Calu3 (cell line): ENCODE measurements at regions not wholly inside any gene's neighbourhood (a gene's known extent, or its start where the extent isn't known, plus 50 kb on each side); places are given as distances from the start of the nearest gene placed in this dataset.

Experiments
- BruUV-seq: library from RNA; stranded (reverse); fragments of 400-500 nt; replicated peaks from 2 replicates; lab custom pipeline; 2021; lab: Mats Ljungman, UMichigan
- CTCF ChIA-PET: fragments of 300-600 bp; sonication (Branson Sonifier 250); formaldehyde crosslinking; loops from one replicate; lab custom pipeline; 2022; ENCODE audit warnings: antibody characterized with exemption; lab: Charles Lee
- DNase-seq: peaks from one replicate; pipeline ENCODE4 v3.0.0; 2022
- H3K27ac Mint-ChIP-seq: one replicate; pipeline ENCODE4 v1.8.0; 2022; ENCODE audit warnings: mixed read lengths; ENCODE audit not compliant: unreplicated experiment
- H3K27me3 Mint-ChIP-seq: one replicate; pipeline ENCODE4 v1.8.0; 2022; ENCODE audit warnings: mixed read lengths; ENCODE audit not compliant: unreplicated experiment
- H3K36me3 Mint-ChIP-seq: one replicate; pipeline ENCODE4 v1.8.0; 2022; ENCODE audit warnings: mild to moderate bottlenecking, moderate library complexity, mixed read lengths; ENCODE audit not compliant: insufficient read depth, unreplicated experiment
- H3K4me1 Mint-ChIP-seq: one replicate; pipeline ENCODE4 v1.8.0; 2022; ENCODE audit warnings: mild to moderate bottlenecking, low read depth, mixed read lengths; ENCODE audit not compliant: unreplicated experiment
- H3K4me3 Mint-ChIP-seq: one replicate; pipeline ENCODE4 v1.8.0; 2022; ENCODE audit warnings: mild to moderate bottlenecking, low read depth, moderate library complexity, mixed read lengths; ENCODE audit not compliant: unreplicated experiment
- H3K9me3 Mint-ChIP-seq: one replicate; pipeline ENCODE4 v1.8.0; 2022; ENCODE audit warnings: low read depth, mixed read lengths; ENCODE audit not compliant: unreplicated experiment
- CTCF ChIP-seq: fragments of 200-600 bp; IDR thresholded peaks from one replicate; pipeline ENCODE4 v1.8.0; 2022; ENCODE audit warnings: antibody characterized with exemption; ENCODE audit not compliant: unreplicated experiment
- intact Hi-C: fragments of 100-400 bp; cut with micrococcal nuclease; formaldehyde crosslinking; loops from one replicate; pipeline ENCODE4 v1.10.0; 2022; ENCODE audit not compliant: unreplicated experiment

- Mint-ChIP-seq H3K27ac (no peak overlapping the region), H3K36me3 (peaks cover 6% of the 10 kb centered on the region), H3K27me3 (peaks cover 10% of the 10 kb centered on the region), H3K4me3 (no peak overlapping the region), H3K4me1 (no peaks in the 10 kb centered on the region), H3K9me3 (no peaks in the 10 kb centered on the region)
- no peak for TF ChIP-seq CTCF
- CTCF ChIA-PET, result no interaction called here
- intact Hi-C loops, result no loop called here
- DNase-seq, result no peak
- no TSS peak for BruUV-seq
Measured at GRCh38 chr9:135269912-135270830, 182.7 kb downstream of the OLFM1 start.

- intact Hi-C loops, result no loop called here
- H3K27me3 Mint-ChIP-seq, result peaks cover 13% of the 10 kb centered on the region
- H3K27ac Mint-ChIP-seq, result no peak overlapping the region
- no peak overlapping the region for H3K4me3 Mint-ChIP-seq
- H3K4me1 Mint-ChIP-seq, result no peaks in the 10 kb centered on the region
- no peak for DNase-seq
- H3K9me3 Mint-ChIP-seq, result no peaks in the 10 kb centered on the region
- TF ChIP-seq CTCF, result no peak
- H3K36me3 Mint-ChIP-seq, result peaks cover 6% of the 10 kb centered on the region
- CTCF ChIA-PET, result interaction anchor here (1.1 kb wide), 1 partner anchor 17 kb away, joined by 4 read pairs; no protein-coding TSS in a partner anchor
- BruUV-seq, result no TSS peak
Measured at GRCh38 chr9:135271425-135271824, 184.0 kb downstream of the OLFM1 start.

GRCh38 chr9:135272608-135273007 is 185.1 kb downstream of the OLFM1 start:
- intact Hi-C loops, result no loop called here
- H3K4me1 Mint-ChIP-seq, result no peaks in the 10 kb centered on the region
- H3K9me3 Mint-ChIP-seq, result no peaks in the 10 kb centered on the region
- TF ChIP-seq CTCF, result no peak
- H3K36me3 Mint-ChIP-seq, result peaks cover 6% of the 10 kb centered on the region
- H3K27me3 Mint-ChIP-seq, result peaks cover 23% of the 10 kb centered on the region
- CTCF ChIA-PET, result interaction anchor here (1.1 kb wide), 1 partner anchor 16 kb away, joined by 4 read pairs; no protein-coding TSS in a partner anchor
- H3K4me3 Mint-ChIP-seq, result no peak overlapping the region
- DNase-seq, result no peak
- BruUV-seq, result no TSS peak
- H3K27ac Mint-ChIP-seq, result no peak overlapping the region

- no peaks in the 10 kb centered on the region for H3K9me3 Mint-ChIP-seq
- intact Hi-C loops, result no loop called here
Measured at GRCh38 chr9:135273008-135273407, 185.5 kb downstream of the OLFM1 start.

More at GRCh38 chr9:135273008-135273407, 185.5 kb downstream of the OLFM1 start:
- TF ChIP-seq CTCF, result no peak
- Mint-ChIP-seq H3K27me3 (peaks cover 24% of the 10 kb centered on the region), H3K4me1 (no peaks in the 10 kb centered on the region), H3K36me3 (peaks cover 6% of the 10 kb centered on the region), H3K4me3 (no peak overlapping the region), H3K27ac (no peak overlapping the region)
- CTCF ChIA-PET, result no interaction called here
- DNase-seq, result no peak
- BruUV-seq, result no TSS peak
